ENCODE measurements at regions not wholly inside any gene's neighbourhood (a gene's known extent, or its start where the extent isn't known, plus 50 kb on each side); places are given as distances from the start of the nearest gene placed in this dataset.
A peak's percentile ranks its signal among the peaks of the same experiment; 100 is the strongest.

DNA sequence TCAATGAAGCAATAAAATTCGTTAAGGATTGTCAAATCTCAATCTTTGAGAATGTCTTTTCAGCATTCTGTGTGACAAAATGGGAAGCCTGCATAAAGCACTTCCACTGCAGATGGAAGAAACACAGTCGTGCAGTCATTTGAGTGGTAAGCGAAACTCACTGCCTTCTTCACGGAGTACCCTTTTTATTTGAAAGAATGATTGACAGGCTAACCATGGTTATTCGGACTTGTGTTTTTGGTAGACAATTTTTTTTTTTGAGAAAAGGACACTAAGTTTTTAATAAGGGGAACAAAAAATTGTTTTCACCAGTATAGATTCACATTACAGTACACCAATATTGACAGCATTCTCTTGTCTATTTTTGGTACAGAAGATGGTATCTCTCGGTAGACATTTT, 86.9 kb upstream of the MSX1 start:
- DNase-seq (ENCODE audit: low read depth in 2 of 2) = no peak

DNA sequence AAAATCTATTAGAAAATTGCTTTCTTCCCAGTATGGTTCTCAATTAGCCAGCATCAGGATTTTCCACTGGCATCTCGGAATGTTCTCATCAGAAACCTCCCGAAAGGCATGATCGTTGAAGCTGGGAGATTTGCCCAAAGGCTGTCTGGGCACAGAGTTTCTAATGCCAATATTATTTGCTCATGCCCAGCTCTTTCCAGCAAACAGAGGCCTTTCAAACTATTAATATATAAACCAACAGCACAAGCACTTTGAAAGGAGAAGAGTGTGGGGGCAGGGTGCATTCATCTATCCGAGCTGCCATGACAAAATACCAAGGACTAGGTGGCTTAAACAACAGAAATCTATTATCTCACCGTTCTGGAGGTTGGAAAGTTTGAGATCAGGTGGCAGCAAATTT, 88.3 kb upstream of the MSX1 start:
- DNase-seq (ENCODE audit: low read depth in 2 of 2) = no peak

DNA sequence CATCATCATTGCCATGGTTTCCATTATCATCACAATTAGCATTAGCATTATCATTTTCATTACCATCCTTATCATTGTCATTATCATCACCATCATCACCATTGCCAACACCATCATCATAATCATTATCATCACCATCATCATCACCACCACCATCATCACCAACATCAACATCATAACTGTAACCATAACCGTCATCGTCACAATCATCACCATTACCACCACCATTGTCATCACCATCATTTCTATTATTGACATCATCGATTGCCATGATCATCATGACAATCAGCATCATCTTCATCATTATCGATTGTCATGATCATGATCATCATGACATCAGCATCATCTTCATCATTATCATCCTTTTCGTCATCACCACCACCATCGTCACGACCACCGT, 88.9 kb upstream of the MSX1 start:
- DNase-seq (ENCODE audit: low read depth in 2 of 2) = no peak

DNA sequence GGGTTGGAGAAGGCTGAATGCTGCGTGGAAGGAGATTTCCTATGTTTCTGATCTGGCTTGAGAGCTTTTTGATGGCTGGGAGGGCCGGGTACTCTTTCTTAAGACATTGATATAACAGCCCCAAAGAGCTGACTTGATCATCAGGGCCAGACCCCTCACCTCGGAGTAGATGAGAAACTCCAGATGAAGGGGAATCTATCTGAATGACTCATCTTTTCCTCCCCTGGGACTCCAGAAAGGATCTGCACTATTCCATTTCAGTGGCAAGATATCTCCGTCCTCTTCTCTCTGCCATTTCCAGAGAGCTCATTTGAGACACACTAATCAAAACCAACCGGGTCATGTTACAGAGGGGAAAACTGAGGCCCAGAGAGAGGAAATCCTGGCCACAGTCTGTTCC, 92.9 kb upstream of the MSX1 start:
- DNase-seq (ENCODE audit: low read depth in 2 of 2) = no peak

DNA sequence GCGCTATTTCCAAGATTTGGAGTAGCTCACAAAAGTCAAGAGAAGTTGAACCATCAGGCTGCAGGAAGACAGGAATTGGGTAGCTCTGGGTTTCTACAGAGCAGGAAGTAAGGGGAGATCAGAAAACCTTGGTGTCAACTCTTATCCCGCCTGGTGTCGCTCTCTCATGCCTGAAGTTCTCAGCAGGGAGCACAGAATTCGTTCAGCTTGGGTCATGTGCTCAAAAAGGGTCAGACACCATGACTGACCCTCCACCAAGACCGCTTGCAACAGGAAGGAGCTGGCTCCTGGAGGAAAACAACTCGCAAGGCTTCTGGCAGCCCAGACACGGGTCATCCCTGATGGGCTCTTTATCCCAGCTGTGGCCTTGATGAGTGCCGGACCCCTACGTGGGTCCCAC, 93.7 kb upstream of the MSX1 start:
- no peak for DNase-seq (ENCODE audit: low read depth in 2 of 2)

DNA sequence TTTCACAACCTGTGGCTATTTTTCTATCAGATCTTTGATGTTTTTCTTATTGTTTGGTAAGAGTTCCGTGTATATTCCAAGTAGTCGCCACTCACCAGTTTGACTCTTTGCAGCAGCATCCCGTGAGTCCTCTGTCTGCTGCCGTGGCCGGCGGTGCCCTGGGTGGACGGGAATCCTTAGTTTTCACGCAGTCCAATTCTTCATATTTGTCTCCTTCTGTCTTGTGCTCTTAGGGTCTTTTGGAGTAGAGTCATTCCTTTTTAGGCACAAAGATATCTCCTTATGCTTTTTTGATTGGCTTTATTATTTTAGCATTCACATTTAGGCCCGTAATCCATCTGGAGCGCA, 94.9 kb upstream of the MSX1 start:
- no peak for DNase-seq (ENCODE audit: low read depth in 2 of 2)

DNA sequence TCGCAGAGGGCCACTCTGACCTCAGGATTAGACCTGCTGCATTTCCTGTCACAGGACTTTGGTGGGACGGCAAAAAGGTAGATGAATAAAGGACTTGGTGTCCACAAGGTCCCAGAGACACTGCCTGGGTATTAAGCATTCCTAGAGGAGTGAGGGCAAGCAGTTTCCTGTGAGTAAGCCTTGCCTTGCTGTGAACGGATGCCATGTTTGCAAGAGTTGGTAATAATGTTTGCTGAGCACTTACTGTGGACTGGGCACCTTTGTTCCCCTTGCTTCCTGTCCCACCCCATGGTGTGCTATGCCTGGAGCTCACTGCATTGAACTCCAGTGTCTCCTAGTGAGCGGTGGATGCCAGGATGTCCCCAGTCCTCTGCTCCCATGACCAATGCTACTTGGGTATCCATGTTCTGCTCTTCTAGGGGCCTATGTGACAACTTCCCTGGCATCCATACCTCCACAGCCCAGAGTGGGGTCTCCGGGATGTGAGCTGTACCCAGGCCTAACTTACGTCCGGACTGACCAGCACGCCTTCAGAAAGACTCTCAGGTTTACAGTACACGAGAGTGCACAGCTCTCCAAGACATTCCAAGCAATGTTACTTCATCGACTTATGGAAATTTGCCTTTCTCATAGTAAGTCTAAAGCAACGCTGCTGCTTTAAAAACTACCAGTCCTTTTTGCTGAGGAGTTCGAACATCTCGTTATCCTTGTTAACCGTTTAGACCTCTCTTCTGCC, 95.5 kb upstream of the MSX1 start:
- no peak for DNase-seq (ENCODE audit: low read depth in 2 of 2)

DNA sequence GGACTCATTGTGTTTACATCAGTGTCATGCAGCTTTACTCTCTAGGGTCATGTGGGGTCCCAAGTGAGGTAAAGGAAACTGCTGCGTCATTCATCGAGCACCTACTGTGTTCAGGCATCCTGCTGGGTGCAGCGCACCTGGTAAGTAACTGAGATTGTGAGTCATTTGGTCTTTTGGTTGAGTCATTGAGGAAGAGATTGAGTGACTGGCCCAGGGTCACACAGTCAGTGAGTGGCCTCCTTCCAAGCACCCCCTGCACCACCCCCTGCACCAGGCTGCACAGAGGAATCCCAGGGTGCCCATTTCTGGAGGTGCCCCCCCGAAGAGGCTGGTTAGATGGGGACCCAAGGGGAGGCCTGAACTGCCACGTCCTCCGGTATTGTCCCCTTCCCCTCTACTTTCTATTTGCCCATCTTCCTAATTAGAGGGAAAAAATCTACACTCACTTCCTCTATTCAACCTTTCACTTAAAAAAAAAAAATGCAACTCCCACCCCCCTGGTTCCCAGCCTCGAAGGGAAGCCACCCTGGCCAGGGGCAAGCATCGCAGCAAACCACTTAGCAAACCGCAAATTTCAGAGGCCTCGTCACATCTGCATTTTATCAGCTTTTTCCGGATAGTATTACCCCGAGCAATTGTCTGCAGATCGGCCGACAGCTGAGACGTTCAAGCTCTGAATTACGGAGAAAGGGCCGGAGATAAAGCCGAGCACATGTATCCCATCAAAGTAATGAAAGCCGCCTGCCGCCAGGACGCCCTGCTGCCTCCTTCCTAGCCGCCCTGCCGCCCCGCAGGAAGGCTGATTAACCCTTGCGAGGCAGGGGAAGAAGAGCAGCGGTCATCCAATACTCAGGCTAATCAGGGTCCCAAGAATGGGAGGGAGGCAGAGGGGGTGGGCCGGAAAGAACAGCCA, 96.3 kb upstream of the MSX1 start:
- DNase-seq (ENCODE audit: low read depth in 2 of 2) = peak in 1 of 2 donors; percentile 27

DNA sequence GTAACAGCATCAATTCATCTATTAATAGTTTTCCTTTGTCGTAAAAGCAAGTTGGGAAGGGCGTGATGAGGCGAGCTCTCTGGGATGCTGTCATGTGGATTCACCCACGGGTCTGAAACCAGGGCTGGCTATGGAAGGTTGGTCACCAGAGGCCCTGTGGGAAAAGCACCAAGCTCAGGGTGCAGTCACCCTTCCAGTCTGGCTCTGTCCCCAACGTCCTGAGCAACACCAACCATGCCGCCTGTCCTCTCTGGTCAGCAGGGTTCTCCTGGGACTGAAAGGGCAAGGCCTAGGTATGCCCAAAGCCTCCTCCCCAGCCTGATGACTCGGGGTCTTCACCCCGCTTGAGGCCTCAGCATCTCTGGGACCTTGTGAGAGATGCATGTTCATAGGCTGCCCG, 97.2 kb upstream of the MSX1 start:
- DNase-seq (ENCODE audit: low read depth in 2 of 2) = no peak

DNA sequence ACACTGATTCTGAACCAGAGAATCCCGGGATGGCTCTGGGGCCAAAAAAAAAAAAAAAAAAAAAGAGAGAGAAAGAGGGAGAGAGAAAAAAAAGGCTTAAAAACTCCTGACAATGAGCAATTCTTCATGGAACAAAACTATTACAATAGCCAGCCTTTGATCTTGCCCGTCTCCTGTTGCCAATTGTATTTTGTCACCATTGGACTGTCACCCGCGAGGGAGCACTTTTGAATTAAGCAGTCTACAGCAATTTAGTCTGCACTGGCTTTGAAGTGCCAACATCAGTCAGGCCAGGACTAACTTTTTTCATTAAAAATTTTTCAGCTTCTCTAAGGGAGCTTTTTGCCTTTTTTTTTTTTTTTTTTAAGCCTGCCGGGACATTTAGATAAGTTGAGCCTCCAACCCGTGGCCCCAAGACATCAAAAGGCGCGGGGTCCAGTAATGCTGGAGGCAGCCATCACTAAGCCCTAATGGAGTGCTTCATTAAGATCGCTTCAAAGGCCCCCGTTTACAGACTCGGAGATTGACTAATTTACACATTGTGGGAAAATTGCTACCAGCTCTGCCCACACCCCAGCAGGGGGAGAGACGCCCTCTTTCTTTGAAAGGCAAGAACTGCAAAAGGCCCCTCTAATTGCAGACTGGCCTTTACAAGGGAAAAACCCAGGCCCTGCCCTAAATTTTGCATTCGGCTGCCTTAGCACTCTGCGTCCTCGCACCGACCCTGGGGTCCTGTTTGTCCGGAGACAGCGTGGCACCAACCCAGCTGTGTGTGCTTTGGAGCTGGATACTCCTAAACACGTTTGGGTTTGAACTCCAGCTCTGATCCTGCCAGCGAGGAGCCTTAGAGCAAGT, 98.1 kb upstream of the MSX1 start:
- no peak for DNase-seq (ENCODE audit: low read depth in 2 of 2)

DNA sequence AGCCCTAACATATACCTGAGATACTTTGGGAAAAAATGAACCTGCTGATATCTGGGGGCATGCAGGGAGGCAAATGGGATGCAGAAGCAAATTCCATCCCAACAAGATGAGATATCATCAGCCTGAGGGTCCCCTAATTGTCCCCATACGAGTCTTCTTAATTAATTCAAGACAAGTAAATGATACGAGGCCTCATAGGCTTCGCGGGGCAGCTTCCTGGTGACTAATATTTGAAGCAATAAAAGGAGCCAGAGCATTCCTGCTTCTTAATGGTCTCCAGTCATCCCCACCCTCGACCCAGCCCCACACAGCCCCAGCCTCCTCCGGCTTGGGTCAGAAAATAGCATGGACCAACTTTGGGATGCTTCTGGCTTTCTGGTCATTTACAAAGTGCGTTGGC, 99.6 kb upstream of the MSX1 start:
- no peak for DNase-seq (ENCODE audit: low read depth in 2 of 2)

DNA sequence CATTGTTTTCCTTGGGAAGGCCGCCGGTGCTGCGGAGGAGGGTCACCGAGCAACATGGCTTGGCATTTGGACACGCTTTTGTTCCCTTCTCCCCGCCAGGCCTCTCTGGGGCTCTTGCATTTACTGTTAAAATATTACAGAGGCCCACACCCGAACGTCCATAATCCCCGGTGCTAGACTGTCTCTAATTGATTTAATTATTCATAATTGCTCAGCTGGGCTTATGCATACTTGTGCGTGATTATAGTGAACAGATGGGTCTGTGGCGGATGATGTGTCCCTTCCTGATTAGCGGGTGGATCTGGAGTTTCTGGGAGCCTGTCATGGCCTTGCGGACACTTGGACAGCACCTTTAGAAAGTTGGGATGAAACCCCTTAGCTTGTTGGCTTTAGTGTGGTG, 100.2 kb upstream of the MSX1 start:
- DNase-seq (ENCODE audit: low read depth in 2 of 2) = no peak

DNA sequence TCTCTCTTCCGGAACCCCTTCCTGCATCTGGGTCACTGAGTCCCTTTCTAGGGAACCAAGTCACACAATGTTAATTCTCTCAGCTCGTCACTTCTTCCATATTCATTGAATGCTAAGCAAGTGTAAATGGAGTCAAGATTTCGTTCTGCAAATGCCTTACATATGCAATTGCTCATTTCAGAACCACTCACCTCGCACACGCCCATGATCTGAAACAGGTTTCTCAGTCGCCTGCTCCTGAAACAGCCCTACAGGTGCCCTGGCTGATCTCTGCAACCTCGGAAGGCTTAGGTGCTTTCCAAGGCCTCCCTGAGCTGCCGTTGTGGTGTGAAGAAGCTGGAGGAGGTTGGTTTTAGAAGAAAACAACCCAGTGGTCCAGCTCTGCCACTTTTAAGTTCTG, 100.8 kb upstream of the MSX1 start:
- no peak for DNase-seq (ENCODE audit: low read depth in 2 of 2)

DNA sequence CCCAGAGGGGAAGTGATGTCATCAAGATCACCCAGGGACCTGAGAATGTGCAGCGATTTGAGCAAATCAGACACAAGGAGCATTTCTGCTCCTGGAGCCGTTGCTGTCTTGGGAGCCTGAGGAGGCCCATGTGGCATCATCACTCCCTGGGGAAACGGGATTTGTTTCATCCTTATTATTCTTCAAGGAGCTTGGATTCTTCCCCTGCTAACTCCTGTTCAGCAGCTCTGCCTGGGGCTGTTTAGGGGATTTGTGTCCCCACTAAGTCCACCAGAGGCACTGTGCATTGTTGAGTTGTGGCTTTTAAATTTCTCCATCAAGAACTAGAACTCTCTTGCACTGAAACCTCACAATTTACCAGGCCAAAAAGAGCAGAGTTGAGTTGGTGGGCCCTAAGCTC, 104.2 kb upstream of the MSX1 start:
- DNase-seq (ENCODE audit: low read depth in 2 of 2) = no peak

DNA sequence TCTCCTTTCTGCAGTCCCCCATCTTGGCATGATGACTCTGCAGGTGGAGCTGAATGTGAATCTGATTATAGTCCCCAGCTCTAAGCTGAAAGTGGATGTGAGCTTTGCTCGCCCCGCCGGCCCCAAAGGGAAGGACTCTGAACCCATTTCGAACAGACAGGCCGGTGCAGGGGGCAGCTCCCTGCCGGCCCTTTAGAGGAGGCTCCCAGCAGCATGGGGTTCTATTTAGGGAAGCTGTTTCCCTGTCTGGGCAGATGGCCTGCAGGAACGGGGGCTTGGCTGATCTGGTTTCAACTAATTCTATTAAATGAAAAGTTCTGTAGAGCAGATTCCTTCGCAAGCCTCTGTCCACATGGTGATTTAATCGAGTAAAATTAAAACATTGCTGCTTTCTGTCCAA, 104.8 kb upstream of the MSX1 start:
- DNase-seq (ENCODE audit: low read depth in 2 of 2) = no peak

DNA sequence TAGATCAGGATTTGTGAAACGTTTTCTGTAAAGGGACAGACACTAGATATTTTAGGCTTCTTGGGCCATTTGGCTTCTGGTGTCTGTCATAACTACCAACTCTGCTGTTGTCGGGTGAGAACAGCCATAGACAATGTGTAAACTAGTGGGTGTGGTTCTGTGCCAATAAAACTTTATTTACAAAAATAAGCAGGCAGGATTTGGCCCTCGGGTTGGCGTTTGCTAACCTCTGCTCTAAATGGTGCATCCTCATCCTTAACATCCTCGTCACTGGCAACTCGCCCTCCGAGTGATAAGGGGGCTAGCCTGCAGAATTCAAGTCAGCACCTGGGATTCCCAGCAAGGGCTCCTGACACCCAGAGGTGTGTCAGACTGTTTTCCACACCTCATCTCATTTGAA, 105.8 kb upstream of the MSX1 start:
- DNase-seq (ENCODE audit: low read depth in 2 of 2) = no peak

DNA sequence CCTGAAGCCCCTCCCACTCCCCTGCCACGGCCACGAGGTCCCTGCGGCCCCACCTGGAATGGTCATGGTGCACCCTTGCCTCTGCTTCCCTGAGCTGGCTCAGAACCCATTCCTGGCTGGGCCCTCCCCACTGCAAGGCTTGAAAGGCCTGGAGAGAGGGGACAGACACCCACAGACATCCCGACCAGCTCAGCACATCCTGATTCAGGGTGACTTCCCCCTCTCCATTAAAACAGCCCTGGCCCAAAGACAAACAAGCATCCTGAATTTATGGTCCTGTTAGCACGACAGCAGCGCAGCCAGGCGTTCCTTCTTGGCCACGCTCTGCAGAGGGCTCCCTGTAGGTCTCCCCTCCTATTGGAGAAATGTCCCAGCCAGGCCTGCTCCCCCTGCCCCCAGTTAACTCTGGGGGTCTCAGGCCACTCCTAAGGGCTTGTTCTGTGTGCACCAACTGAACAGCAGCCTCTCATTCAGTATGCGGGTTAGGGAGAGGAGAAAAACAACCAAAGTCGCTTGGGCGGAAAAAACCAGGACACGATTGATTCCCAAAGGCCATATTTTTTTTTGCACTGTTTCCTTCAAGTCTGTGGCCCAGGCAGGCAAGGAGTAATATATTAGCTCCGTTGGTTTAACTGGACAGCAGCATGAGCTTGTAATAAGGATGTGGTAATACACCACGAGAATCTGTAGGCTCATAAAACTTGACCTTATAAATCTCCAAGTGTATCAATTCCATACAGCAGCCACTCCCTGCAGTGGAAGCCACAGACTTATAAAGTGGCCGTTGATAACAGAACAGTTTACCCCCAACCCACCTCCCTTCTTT, 106.7 kb upstream of the MSX1 start:
- DNase-seq (ENCODE audit: low read depth in 2 of 2) = no peak

DNA sequence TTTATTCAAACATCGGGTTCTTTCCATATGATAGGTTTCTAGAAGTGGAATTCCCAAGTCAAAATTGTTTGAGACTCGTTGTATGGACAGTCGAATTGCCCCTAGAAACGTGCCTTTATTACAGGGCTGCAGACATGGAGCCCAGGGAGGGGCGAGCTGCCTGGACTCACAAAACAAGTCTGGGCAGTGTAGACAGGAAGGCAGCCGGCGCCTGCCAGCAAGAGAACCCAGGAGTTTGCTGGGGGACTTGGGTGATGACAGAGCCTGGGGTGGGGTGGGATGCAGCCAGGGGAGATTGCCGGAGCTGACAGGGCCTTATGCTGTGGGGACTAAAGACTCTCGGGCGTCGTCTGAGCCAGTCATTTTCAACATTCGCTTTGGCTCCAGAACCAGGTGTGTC, 107.4 kb upstream of the MSX1 start:
- DNase-seq (ENCODE audit: low read depth in 2 of 2) = no peak

DNA sequence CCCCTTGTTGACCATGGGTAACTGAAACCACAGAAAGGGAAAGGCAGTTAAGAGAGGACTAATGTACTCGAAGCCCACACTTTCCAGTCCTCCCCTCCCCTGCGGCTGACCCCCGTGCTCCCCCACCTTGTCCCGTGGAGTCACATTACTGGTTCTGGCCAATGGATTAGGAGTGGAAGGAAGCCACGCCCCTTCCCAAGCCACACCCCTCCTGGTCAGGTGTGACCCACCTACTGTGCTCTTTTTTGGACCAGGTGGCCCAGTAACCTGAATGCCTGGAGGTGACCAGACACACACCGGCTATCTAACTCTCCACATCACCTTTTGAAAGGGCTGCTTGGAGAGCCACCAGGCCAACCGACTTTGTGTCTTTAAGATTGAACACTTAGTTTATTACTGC, 109.3 kb upstream of the MSX1 start:
- no peak for DNase-seq (ENCODE audit: low read depth in 2 of 2)

DNA sequence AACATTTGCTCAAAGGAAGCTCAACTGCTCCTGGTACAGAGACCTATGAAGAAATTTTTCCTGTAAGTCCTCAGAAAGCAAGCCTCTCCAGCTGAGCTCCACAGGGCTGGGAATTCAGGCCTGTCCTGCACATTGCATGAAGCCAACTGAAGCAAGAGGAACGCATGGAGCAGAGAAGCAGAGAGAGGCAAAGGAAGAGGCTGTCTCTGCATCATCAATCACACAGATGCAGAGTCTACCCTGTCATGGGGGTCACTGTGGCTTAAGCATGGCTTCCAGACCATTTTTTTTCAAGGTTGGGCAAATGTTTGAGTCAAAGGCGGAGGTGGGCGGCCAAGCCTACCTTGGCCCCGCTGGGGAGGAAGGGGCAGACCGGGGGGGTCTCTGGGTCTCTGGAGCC, 110.3 kb upstream of the MSX1 start:
- no peak for DNase-seq (ENCODE audit: low read depth in 2 of 2)

DNA sequence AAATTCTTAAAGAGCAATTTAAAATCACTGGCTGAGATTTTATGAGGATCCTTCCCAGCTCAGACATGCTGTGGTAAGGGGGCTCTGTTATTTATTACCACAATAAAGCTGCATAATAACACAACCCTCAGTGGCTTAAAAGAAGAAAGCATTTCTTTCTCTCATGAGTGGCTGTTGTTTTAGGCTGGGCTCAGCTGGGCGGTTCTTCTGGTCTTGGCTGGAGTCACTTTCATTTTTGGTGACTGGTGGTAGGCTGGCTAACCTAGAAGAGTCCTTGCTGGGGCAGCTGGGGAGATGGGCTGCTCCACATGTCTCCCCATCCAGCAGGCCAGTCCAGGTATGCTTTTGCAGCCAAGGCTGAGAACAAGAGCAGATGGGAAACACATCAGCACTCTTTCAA, 113.0 kb upstream of the MSX1 start:
- DNase-seq (ENCODE audit: low read depth in 2 of 2) = no peak

DNA sequence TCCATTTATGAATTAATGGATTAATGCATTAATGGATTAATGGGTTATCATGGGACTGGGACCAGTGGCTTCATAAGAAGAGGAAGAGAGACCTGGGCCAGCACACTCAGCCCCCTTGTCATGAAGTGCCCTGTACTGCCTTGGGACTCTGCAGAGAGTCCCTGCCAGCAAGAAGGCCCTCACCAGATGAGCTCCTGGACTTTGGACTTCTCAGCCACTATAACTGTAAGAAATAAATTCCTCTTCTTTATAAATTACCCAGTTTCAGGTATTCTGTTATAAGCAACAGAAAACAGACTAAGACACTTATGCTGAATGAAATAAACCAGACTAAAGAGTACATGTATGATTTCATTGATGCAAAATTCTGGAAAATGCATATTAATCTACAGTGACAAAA, 119.4 kb upstream of the MSX1 start:
- DNase-seq (ENCODE audit: low read depth in 2 of 2) = no peak
